ENCODE measurements at regions not wholly inside any gene's neighbourhood (a gene's known extent, or its start where the extent isn't known, plus 50 kb on each side); places are given as distances from the start of the nearest gene placed in this dataset.

- no peak overlapping the region for H3K4me2 ChIP-seq
- H3K9me3 ChIP-seq: no peaks in the 10 kb centered on the region
- no peaks in the 10 kb centered on the region for H3K27me3 ChIP-seq (ENCODE audit: insufficient read depth)
- no peak overlapping the region for H3K27ac ChIP-seq (ENCODE audit: low read depth in 2 of 2, low read length in 1 of 2)
- no peaks in the 10 kb centered on the region for H3F3A ChIP-seq (replicated peaks; ENCODE audit: insufficient read depth)
- H3K4me1 ChIP-seq (ENCODE audit: control insufficient read depth in 1 of 2, insufficient read depth in 2 of 2, low read depth in 1 of 2, low read length in 1 of 2): no peaks in the 10 kb centered on the region
- no peak overlapping the region for H3K4me3 ChIP-seq (ENCODE audit: low read depth in 2 of 2, low read length in 1 of 2)
- POLR2A ChIA-PET: interaction anchor here (0.8 kb wide), 1 partner anchor 787 kb away, joined by 3 read pairs; no protein-coding TSS in a partner anchor
- TF ChIP-seq MAX (IDR thresholded peaks at IDR 0.05; ENCODE audit: low read depth) (no peak), IRF3 (IDR thresholded peaks at IDR 0.05; ENCODE audit: low read depth, low read length) (no peak), NFIC (IDR thresholded peaks at IDR 0.05; ENCODE audit: borderline replicate concordance) (no peak), ZBTB33 (IDR thresholded peaks at IDR 0.05; ENCODE audit: borderline replicate concordance, low read depth) (no peak), GABPA (IDR thresholded peaks at IDR 0.05; ENCODE audit: low read depth) (no peak), SIN3A (IDR thresholded peaks at IDR 0.05; ENCODE audit: borderline replicate concordance, low read depth, low read length) (no peak), FOXJ3 (CRISPR knock-in tag; IDR thresholded peaks at IDR 0.05) (no peak), EZH2phosphoT487 (IDR thresholded peaks at IDR 0.05; ENCODE audit: borderline replicate concordance, low read depth) (no peak), SMC3 (IDR thresholded peaks at IDR 0.05; ENCODE audit: low read depth, low read length) (no peak), GATA2 (CRISPR knock-in tag; IDR thresholded peaks at IDR 0.05) (no peak), POLR2AphosphoS5 (IDR thresholded peaks at IDR 0.05; ENCODE audit: low read depth, low read length) (no peak), CTCF (IDR thresholded peaks at IDR 0.05) (no peak), RAD21 (IDR thresholded peaks at IDR 0.05; ENCODE audit: low read length) (no peak)
- H3K9ac ChIP-seq: no peak overlapping the region
- no peaks in the 10 kb centered on the region for H3K9me2 ChIP-seq
- CTCF ChIA-PET: no interaction called here
- no peaks in the 10 kb centered on the region for H3K36me3 ChIP-seq (replicated peaks in 1 of 2; ENCODE audit: control insufficient read depth in 1 of 2, insufficient read depth in 2 of 2, low read length in 1 of 2)
- WGBS (ENCODE audit: low lambda C conversion rate): 25% methylated on average over 6 of the region's 6 CpGs
- H3K79me2 ChIP-seq (ENCODE audit: insufficient read depth): no peaks in the 10 kb centered on the region
- DNase-seq: no peak
- H2AFZ ChIP-seq (ENCODE audit: low read depth): no peak overlapping the region
- H4K20me1 ChIP-seq (ENCODE audit: insufficient read depth): no peaks in the 10 kb centered on the region
Measured at GRCh38 chr14:96986256-96987085, 189.3 kb downstream of the VRK1 start.

All from SK-N-SH (cell line).